Chondrocyte (in vitro differentiated cells): ENCODE measurements at regions not wholly inside any gene's neighbourhood (a gene's known extent, or its start where the extent isn't known, plus 50 kb on each side); places are given as distances from the start of the nearest gene placed in this dataset.

Experiments used
- DNase-seq: peaks from one replicate; pipeline ENCODE4 v3.0.0; 2021; ENCODE audit warnings: mixed read lengths, low spot score
- H3K27ac Mint-ChIP-seq: one replicate; pipeline ENCODE4 v1.8.0; 2021; ENCODE audit warnings: mild to moderate bottlenecking, moderate library complexity, mixed read lengths; ENCODE audit not compliant: unreplicated experiment
- H3K27me3 Mint-ChIP-seq: 2 replicates; pipeline ENCODE4 v1.8.0; 2021; ENCODE audit warnings: low read depth, mixed read lengths
- H3K36me3 Mint-ChIP-seq: 2 replicates; pipeline ENCODE4 v1.8.0; 2021; ENCODE audit warnings: low read depth, mixed read lengths
- H3K4me1 Mint-ChIP-seq: 2 replicates; pipeline ENCODE4 v1.8.0; 2021; ENCODE audit warnings: low read depth, mild to moderate bottlenecking, mixed read lengths
- H3K4me3 Mint-ChIP-seq: one replicate; pipeline ENCODE4 v1.8.0; 2021; ENCODE audit warnings: mild to moderate bottlenecking, moderate library complexity, mixed read lengths; ENCODE audit not compliant: unreplicated experiment
- H3K9me3 Mint-ChIP-seq: 2 replicates; pipeline ENCODE4 v1.8.0; 2021; ENCODE audit warnings: low read depth, mixed read lengths
- TF ChIP-seq, protein P1 (sequence below): fragments of 200-600 bp; sonication (generic); IDR thresholded peaks from 2 replicates; pipeline ENCODE4 v1.5.0; 2021; ENCODE audit warnings: antibody characterized with exemption, mild to moderate bottlenecking, moderate library complexity

DNA sequence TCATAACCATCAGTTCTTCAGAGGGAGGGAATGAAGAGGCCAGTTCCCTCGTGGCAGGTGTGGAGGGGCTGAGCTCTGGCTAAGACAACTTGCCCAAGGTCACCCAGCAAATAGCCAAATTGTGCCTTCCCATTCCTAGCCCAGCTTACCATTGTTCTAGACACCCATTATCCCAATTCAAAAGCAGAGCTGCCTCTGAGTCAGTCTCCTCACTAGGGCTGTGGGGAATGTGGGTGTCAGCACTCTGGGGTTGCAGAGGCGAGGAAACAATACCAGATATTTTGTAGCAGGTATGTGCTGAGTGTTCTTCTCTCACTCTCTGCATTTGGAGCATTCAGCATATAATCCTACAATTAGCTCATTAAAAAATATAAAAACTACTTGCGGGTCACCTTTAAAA, 270.8 kb downstream of the PSAT1 start:
- H3K4me1 Mint-ChIP-seq: peaks cover 13% of the 10 kb centered on the region
- no peak for DNase-seq
- no peaks in the 10 kb centered on the region for H3K27me3 Mint-ChIP-seq
- H3K36me3 Mint-ChIP-seq: no peaks in the 10 kb centered on the region
- TF ChIP-seq, protein P1, sequence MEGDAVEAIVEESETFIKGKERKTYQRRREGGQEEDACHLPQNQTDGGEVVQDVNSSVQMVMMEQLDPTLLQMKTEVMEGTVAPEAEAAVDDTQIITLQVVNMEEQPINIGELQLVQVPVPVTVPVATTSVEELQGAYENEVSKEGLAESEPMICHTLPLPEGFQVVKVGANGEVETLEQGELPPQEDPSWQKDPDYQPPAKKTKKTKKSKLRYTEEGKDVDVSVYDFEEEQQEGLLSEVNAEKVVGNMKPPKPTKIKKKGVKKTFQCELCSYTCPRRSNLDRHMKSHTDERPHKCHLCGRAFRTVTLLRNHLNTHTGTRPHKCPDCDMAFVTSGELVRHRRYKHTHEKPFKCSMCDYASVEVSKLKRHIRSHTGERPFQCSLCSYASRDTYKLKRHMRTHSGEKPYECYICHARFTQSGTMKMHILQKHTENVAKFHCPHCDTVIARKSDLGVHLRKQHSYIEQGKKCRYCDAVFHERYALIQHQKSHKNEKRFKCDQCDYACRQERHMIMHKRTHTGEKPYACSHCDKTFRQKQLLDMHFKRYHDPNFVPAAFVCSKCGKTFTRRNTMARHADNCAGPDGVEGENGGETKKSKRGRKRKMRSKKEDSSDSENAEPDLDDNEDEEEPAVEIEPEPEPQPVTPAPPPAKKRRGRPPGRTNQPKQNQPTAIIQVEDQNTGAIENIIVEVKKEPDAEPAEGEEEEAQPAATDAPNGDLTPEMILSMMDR: no peak
- no peak overlapping the region for H3K4me3 Mint-ChIP-seq
- no peak overlapping the region for H3K27ac Mint-ChIP-seq
- no peaks in the 10 kb centered on the region for H3K9me3 Mint-ChIP-seq

DNA sequence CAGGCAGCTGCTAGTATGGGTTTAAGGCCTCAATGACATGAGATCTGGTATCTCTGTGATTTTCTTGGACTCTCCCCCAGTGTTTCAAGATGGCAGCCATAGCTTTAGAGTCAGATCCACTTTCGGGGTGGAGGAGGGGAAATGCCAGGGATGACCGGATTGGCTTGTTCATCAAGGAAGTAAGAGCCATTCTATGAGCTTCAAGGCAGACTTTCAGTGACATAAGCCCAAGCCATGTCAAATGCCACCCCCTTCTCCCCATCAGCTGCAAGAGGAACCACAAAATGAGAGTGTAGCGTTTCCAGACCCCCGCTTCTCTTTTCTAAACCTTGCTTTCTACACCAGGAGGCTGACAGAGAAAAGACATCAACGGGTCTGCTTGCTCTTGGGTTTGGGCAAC, 271.8 kb downstream of the PSAT1 start:
- H3K36me3 Mint-ChIP-seq: no peaks in the 10 kb centered on the region
- TF ChIP-seq, protein P1: no peak
- no peaks in the 10 kb centered on the region for H3K27me3 Mint-ChIP-seq
- H3K9me3 Mint-ChIP-seq: no peaks in the 10 kb centered on the region
- no peak overlapping the region for H3K27ac Mint-ChIP-seq
- H3K4me3 Mint-ChIP-seq: no peak overlapping the region
- peaks cover 13% of the 10 kb centered on the region for H3K4me1 Mint-ChIP-seq
- no peak for DNase-seq

DNA sequence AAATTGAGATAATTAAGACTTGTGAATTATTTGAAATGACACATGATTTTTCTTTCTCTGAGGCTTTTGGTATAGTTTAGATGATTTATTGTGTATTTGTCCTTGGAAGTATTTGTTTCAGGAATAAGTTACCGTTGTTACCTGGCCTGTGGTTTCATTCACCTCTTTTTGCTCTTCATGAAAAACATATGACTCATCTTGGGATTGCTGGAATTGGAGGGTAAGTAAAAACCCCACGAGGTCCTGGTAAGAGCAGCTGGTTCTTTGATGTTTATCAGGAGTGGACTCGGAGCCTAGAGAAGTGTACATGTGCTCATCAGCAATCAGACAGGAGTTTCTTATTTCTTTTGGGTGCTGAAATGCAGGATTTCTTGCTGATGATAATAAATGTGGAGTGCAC, 275.3 kb downstream of the PSAT1 start:
- Mint-ChIP-seq H3K27ac (no peak overlapping the region), H3K4me3 (no peak overlapping the region), H3K9me3 (no peaks in the 10 kb centered on the region), H3K27me3 (no peaks in the 10 kb centered on the region), H3K4me1 (peaks cover 19% of the 10 kb centered on the region), H3K36me3 (no peaks in the 10 kb centered on the region)
- TF ChIP-seq, protein P1: no peak
- DNase-seq: no peak

DNA sequence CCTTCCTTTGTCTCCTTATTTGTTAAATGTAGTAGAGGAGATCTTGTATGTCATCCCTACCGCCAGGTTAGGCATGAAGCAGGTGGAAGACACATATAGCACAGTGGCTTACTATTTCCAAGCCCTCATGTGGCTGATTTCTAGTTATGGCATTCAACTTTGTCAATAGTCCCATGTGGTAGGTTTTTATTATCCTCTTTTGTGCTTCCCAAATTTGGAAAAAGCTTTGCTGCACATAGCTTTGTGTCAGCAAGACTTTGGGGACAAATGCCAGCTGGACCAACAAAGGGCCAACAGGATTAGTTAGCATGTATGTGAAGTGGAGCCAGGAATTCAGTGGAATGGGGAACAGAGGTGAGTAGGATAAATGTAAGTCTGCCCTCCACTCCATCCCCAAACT, 276.3 kb downstream of the PSAT1 start:
- Mint-ChIP-seq H3K4me3 (no peak overlapping the region), H3K4me1 (peaks cover 15% of the 10 kb centered on the region)
- TF ChIP-seq, protein P1: no peak

DNA sequence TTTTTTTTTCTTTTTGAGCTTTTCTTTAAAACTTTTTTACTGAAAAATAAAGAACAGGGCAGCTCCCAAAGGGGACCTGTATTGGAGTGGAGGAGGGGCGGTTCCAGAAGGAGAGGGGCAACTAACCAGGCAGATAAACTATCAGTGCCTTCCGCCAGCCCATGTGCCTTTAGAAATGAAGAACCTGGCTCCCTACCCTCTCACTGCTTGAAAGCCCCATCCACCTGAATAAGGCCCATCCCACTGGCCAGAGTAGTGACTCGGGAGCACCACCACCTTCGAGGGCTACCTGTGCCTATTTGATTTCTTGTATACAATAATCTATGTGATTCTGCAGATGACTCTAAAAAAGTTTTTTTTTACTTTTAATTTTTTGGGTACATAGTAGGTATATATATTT, 276.7 kb downstream of the PSAT1 start:
- TF ChIP-seq, protein P1: no peak
- H3K9me3 Mint-ChIP-seq: no peaks in the 10 kb centered on the region
- H3K27ac Mint-ChIP-seq: no peak overlapping the region
- peaks cover 15% of the 10 kb centered on the region for H3K4me1 Mint-ChIP-seq
- H3K4me3 Mint-ChIP-seq: no peak overlapping the region
- no peaks in the 10 kb centered on the region for H3K27me3 Mint-ChIP-seq
- DNase-seq: no peak
- no peaks in the 10 kb centered on the region for H3K36me3 Mint-ChIP-seq

More for the DNA sequence above, 276.3 kb downstream of the PSAT1 start:
- Mint-ChIP-seq H3K9me3 (no peaks in the 10 kb centered on the region), H3K27me3 (no peaks in the 10 kb centered on the region), H3K36me3 (no peaks in the 10 kb centered on the region), H3K27ac (no peak overlapping the region)
- no peak for DNase-seq
